ENCODE measurements at regions not wholly inside any gene's neighbourhood (a gene's known extent, or its start where the extent isn't known, plus 50 kb on each side); places are given as distances from the start of the nearest gene placed in this dataset.

GRCh38 chr5:179467441-179467840 lies 82.9 kb upstream of the RUFY1 start:
- Histone ChIP-seq H3K4me1 (ENCODE audit: control insufficient read depth in 1 of 2, insufficient read depth in 2 of 2, low read length in 2 of 2) (no peaks in the 10 kb centered on the region), H3K4me2 (replicated peaks; ENCODE audit: extremely low read depth, low read length, poor library complexity, severe bottlenecking) (no peak overlapping the region), H2AFZ (ENCODE audit: insufficient read depth, low read depth, low read length, poor library complexity, severe bottlenecking) (no peak overlapping the region), H3K27me3 (ENCODE audit: control insufficient read depth in 2 of 2, insufficient read depth in 2 of 2, low read length in 2 of 2) (no peaks in the 10 kb centered on the region), H4K20me1 (ENCODE audit: insufficient read depth, low read length) (no peaks in the 10 kb centered on the region), H3K9me3 (replicated peaks in 1 of 2; ENCODE audit: control insufficient read depth in 1 of 2, insufficient read depth in 1 of 2, low read length in 2 of 2) (peaks cover 0 to 9% of the 10 kb centered on the region in 2 donors), H3K27ac (ENCODE audit: low read depth in 1 of 2, low read length in 2 of 2) (no peak overlapping the region), H3K9ac (ENCODE audit: insufficient read depth, low read length, poor library complexity, severe bottlenecking) (no peak overlapping the region), H3K36me3 (replicated peaks in 1 of 2; ENCODE audit: control insufficient read depth in 1 of 2, insufficient read depth in 2 of 2, low read length in 2 of 2) (no peaks in the 10 kb centered on the region), H3K4me3 (replicated peaks in 1 of 3; ENCODE audit: low read depth in 2 of 3, low read length in 3 of 3) (no peak overlapping the region), H3K79me2 (ENCODE audit: insufficient read depth, low read length) (no peaks in the 10 kb centered on the region)
- intact Hi-C loops (cut with micrococcal nuclease) = no loop called here
- TF ChIP-seq CTCF (IDR thresholded peaks at IDR 0.05) = no peak
- 98% methylated on average over 7 of the region's 11 CpGs for WGBS (ENCODE audit: insufficient coverage)
- Mint-ChIP-seq H3K4me1 (no peaks in the 10 kb centered on the region), H3K36me3 (no peaks in the 10 kb centered on the region), H3K27me3 (ENCODE audit: low read depth in 3 of 3) (peaks cover 1 to 5% (median 3%) of the 10 kb centered on the region in 3 donors), H3K4me3 (no peak overlapping the region), H3K9me3 (peaks cover 0 to 12% (median 7%) of the 10 kb centered on the region in 7 donors), H3K27ac (no peak overlapping the region)
- DNase-seq = no peak

- Histone ChIP-seq H3K27ac (ENCODE audit: low read depth in 1 of 2, low read length in 2 of 2) (no peak overlapping the region), H4K20me1 (ENCODE audit: insufficient read depth, low read length) (no peaks in the 10 kb centered on the region), H3K9ac (ENCODE audit: insufficient read depth, low read length, poor library complexity, severe bottlenecking) (no peak overlapping the region), H3K27me3 (ENCODE audit: control insufficient read depth in 2 of 2, insufficient read depth in 2 of 2, low read length in 2 of 2) (no peaks in the 10 kb centered on the region), H3K36me3 (replicated peaks in 1 of 2; ENCODE audit: control insufficient read depth in 1 of 2, insufficient read depth in 2 of 2, low read length in 2 of 2) (no peaks in the 10 kb centered on the region), H2AFZ (ENCODE audit: insufficient read depth, low read depth, low read length, poor library complexity, severe bottlenecking) (no peak overlapping the region), H3K9me3 (replicated peaks in 1 of 2; ENCODE audit: control insufficient read depth in 1 of 2, insufficient read depth in 1 of 2, low read length in 2 of 2) (peaks cover 0 to 9% of the 10 kb centered on the region in 2 donors), H3K79me2 (ENCODE audit: insufficient read depth, low read length) (no peaks in the 10 kb centered on the region), H3K4me1 (ENCODE audit: control insufficient read depth in 1 of 2, insufficient read depth in 2 of 2, low read length in 2 of 2) (no peaks in the 10 kb centered on the region), H3K4me2 (replicated peaks; ENCODE audit: extremely low read depth, low read length, poor library complexity, severe bottlenecking) (no peak overlapping the region), H3K4me3 (replicated peaks in 1 of 3; ENCODE audit: low read depth in 2 of 3, low read length in 3 of 3) (no peak overlapping the region)
- 80% methylated on average over 1 of the region's 10 CpGs for WGBS (ENCODE audit: insufficient coverage)
- H3K4me3 Mint-ChIP-seq = no peak overlapping the region
- H3K9me3 Mint-ChIP-seq = peaks cover 2 to 17% (median 8%) of the 10 kb centered on the region in 7 donors
- no peaks in the 10 kb centered on the region for H3K36me3 Mint-ChIP-seq
- H3K27me3 Mint-ChIP-seq (ENCODE audit: low read depth in 3 of 3) = peaks cover 1 to 11% (median 3%) of the 10 kb centered on the region in 3 donors
- no peaks in the 10 kb centered on the region for H3K4me1 Mint-ChIP-seq
- intact Hi-C loops (cut with micrococcal nuclease) = no loop called here
- no peak for DNase-seq
- no peak overlapping the region for H3K27ac Mint-ChIP-seq
- TF ChIP-seq CTCF (IDR thresholded peaks at IDR 0.05) = no peak
Measured at GRCh38 chr5:179464631-179465030, 85.7 kb upstream of the RUFY1 start.

Data from CD14-positive monocyte (primary cell).